ENCODE measurements at regions not wholly inside any gene's neighbourhood (a gene's known extent, or its start where the extent isn't known, plus 50 kb on each side); places are given as distances from the start of the nearest gene placed in this dataset.

- Histone ChIP-seq H3K4me3 (ENCODE audit: low read depth, low read length) (no peak overlapping the region), H3K4me1 (ENCODE audit: control insufficient read depth, insufficient read depth, low read length) (no peaks in the 10 kb centered on the region), H3K9me3 (ENCODE audit: control insufficient read depth, insufficient read depth, low read depth, low read length) (no peaks in the 10 kb centered on the region), H3K36me3 (ENCODE audit: control insufficient read depth in 2 of 2, insufficient read depth in 1 of 2, low read length in 2 of 2) (no peaks in the 10 kb centered on the region), H3K27ac (ENCODE audit: extremely low read depth, low read depth, low read length) (no peak overlapping the region)
- CTCF ChIA-PET: interaction anchor here (0.7 kb wide), 1 partner anchor 222 kb away, joined by 3 read pairs; no protein-coding TSS in a partner anchor
- TF ChIP-seq YY1 (tag by site-specific recombination; IDR thresholded peaks at IDR 0.05) (no peak), ZNF202 (tag by site-specific recombination; IDR thresholded peaks at IDR 0.05; ENCODE audit: borderline replicate concordance) (no peak), ZNF510 (tag by site-specific recombination; IDR thresholded peaks at IDR 0.05; ENCODE audit: insufficient replicate concordance) (no peak), IKZF3 (tag by site-specific recombination; IDR thresholded peaks at IDR 0.05) (no peak), ZNF433 (tag by site-specific recombination; IDR thresholded peaks at IDR 0.05; ENCODE audit: low read depth) (no peak), ZNF280C (tag by site-specific recombination; IDR thresholded peaks at IDR 0.05) (no peak), ZNF600 (tag by site-specific recombination; IDR thresholded peaks at IDR 0.05) (no peak), ZNF335 (tag by site-specific recombination; conservative IDR thresholded peaks at IDR 0.05) (no peak), ZNF513 (tag by site-specific recombination; IDR thresholded peaks at IDR 0.05) (no peak), YY2 (tag by site-specific recombination; IDR thresholded peaks at IDR 0.05) (no peak)
- TF ChIP-seq, protein P1, sequence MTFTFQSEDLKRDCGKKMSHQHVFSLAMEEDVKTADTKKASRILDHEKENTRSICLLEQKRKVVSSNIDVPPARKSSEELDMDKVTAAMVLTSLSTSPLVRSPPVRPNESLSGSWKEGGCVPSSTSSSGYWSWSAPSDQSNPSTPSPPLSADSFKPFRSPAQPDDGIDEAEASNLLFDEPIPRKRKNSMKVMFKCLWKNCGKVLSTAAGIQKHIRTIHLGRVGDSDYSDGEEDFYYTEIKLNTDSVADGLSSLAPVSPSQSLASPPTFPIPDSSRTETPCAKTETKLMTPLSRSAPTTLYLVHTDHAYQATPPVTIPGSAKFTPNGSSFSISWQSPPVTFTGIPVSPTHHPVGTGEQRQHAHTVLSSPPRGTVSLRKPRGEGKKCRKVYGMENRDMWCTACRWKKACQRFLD (tag by site-specific recombination; IDR thresholded peaks at IDR 0.05): no peak
- POLR2A ChIA-PET: no interaction called here
These were observed 114.6 kb upstream of the MED13L start for GRCh38 chr12:116392061-116392460.

GRCh38 chr12:116393255-116393654, 115.8 kb upstream of the MED13L start:
- Histone ChIP-seq H3K36me3 (ENCODE audit: control insufficient read depth in 2 of 2, insufficient read depth in 1 of 2, low read length in 2 of 2) (no peaks in the 10 kb centered on the region), H3K4me3 (ENCODE audit: low read depth, low read length) (no peak overlapping the region), H3K9me3 (ENCODE audit: control insufficient read depth, insufficient read depth, low read depth, low read length) (no peaks in the 10 kb centered on the region), H3K4me1 (ENCODE audit: control insufficient read depth, insufficient read depth, low read length) (no peaks in the 10 kb centered on the region), H3K27ac (ENCODE audit: extremely low read depth, low read depth, low read length) (no peak overlapping the region)
- ChIA-PET POLR2A (no interaction called here), CTCF (no interaction called here)
- TF ChIP-seq ZNF776 (tag by site-specific recombination; IDR thresholded peaks at IDR 0.05; ENCODE audit: borderline replicate concordance) (no peak), ZNF513 (tag by site-specific recombination; IDR thresholded peaks at IDR 0.05) (no peak), PRDM6 (tag by site-specific recombination; IDR thresholded peaks at IDR 0.05) (no peak), ZNF175 (tag by site-specific recombination; IDR thresholded peaks at IDR 0.05) (no peak), ZNF660 (tag by site-specific recombination; IDR thresholded peaks at IDR 0.05) (no peak), ZNF37A (tag by site-specific recombination; IDR thresholded peaks at IDR 0.05) (no peak), INSM2 (tag by site-specific recombination; IDR thresholded peaks at IDR 0.05) (no peak), ZNF354C (tag by site-specific recombination; IDR thresholded peaks at IDR 0.05; ENCODE audit: borderline replicate concordance, low read depth) (no peak), ZNF596 (tag by site-specific recombination; IDR thresholded peaks at IDR 0.05) (no peak), OVOL3 (tag by site-specific recombination; IDR thresholded peaks at IDR 0.05) (no peak), ZNF473 (tag by site-specific recombination; IDR thresholded peaks at IDR 0.05) (no peak), BCL11B (tag by site-specific recombination; IDR thresholded peaks at IDR 0.05; ENCODE audit: low read depth) (no peak)
- TF ChIP-seq, protein P1 (tag by site-specific recombination; IDR thresholded peaks at IDR 0.05): no peak
- TF ChIP-seq, protein P2, sequence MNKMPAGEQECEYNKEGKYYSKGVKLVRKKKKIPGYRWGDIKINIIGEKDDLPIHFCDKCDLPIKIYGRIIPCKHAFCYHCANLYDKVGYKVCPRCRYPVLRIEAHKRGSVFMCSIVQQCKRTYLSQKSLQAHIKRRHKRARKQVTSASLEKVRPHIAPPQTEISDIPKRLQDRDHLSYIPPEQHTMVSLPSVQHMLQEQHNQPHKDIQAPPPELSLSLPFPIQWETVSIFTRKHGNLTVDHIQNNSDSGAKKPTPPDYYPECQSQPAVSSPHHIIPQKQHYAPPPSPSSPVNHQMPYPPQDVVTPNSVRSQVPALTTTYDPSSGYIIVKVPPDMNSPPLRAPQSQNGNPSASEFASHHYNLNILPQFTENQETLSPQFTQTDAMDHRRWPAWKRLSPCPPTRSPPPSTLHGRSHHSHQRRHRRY (tag by site-specific recombination; IDR thresholded peaks at IDR 0.05): no peak
